Gastrocnemius medialis (tissue), 4 donors: ENCODE measurements at regions not wholly inside any gene's neighbourhood (a gene's known extent, or its start where the extent isn't known, plus 50 kb on each side); places are given as distances from the start of the nearest gene placed in this dataset.

ENCODE experiments used
- ATAC-seq, 2 donors: fragments of 150-250 bp; one replicate each; pipeline ENCODE4 v1.9.1; 2016
- DNase-seq, 2 donors: peaks; one replicate each; pipeline ENCODE4 v3.0.0-alpha.2; 2019
- H3K27ac ChIP-seq, 4 donors: fragments of 200-600 bp; sonication (generic); 1 replicate in 1 of 4; 2 replicates in 3 of 4; pipeline ENCODE4 v1.5.1; 2016 to 2018; ENCODE audit warnings: mild to moderate bottlenecking in 2 of 4, moderate library complexity in 1 of 4
- H3K27me3 ChIP-seq, 3 donors: fragments of 200-600 bp; sonication (generic) in 2 of 3; 1 replicate in 1 of 3; 2 replicates in 2 of 3; pipeline versions ENCODE4 v1.5.1 to v1.6.0; 2016 to 2019; ENCODE audit warnings: mild to moderate bottlenecking in 1 of 3, moderate library complexity in 1 of 3
- H3K36me3 ChIP-seq, 2 donors: fragments of 200-600 bp; sonication (generic) in 1 of 2; one replicate each; pipeline ENCODE4 v1.5.1; 2017 to 2018
- H3K4me1 ChIP-seq, 2 donors: fragments of 200-600 bp; sonication (generic) in 1 of 2; one replicate each; pipeline ENCODE4 v1.5.1; 2016 to 2017; ENCODE audit warnings: mild to moderate bottlenecking in 2 of 2
- H3K4me3 ChIP-seq, 4 donors: fragments of 200-600 bp; sonication (generic) in 3 of 4; 1 replicate in 1 of 4; 2 replicates in 3 of 4; pipeline ENCODE4 v1.5.1; 2016 to 2019; ENCODE audit warnings: mild to moderate bottlenecking in 2 of 4
- H3K9me3 ChIP-seq, 3 donors: fragments of 200-600 bp; sonication (generic) in 2 of 3; 1 replicate in 1 of 3; 2 replicates in 2 of 3; pipeline ENCODE4 v1.5.1; 2016 to 2019
- CTCF ChIP-seq, 5 experiments: fragments of 450-650 bp in 3 of 5; fragments of 200-600 bp in 2 of 5; sonication (generic) in 2 of 5; IDR thresholded peaks in 4 of 5; conservative IDR thresholded peaks in 1 of 5; 1 replicate in 4 of 5; 2 replicates in 1 of 5; pipeline ENCODE4 v1.5.1; 2016 to 2019; ENCODE audit warnings: antibody characterized with exemption in 5 of 5, mild to moderate bottlenecking in 3 of 5, moderate library complexity in 3 of 5
- POLR2A ChIP-seq, 2 donors: fragments of 450-650 bp; IDR thresholded peaks; one replicate each; pipeline ENCODE4 v1.6.1; 2017; ENCODE audit warnings: antibody characterized with exemption in 2 of 2, mild to moderate bottlenecking in 2 of 2, moderate library complexity in 2 of 2
- in situ Hi-C, 4 donors: fragments of 200-750 bp; cut with MboI; loops; one replicate each; pipeline versions ENCODE4 v1.15.0 to v1.8.0; 2017; ENCODE audit warnings: low sequenced_read_pairs in 4 of 4
- intact Hi-C: fragments of 100-400 bp; cut with DNase I; formaldehyde crosslinking; loops from one replicate; pipeline ENCODE4 v1.15.1; 2023; ENCODE audit warnings: low total_unique reads

- in situ Hi-C loops, result no loop called here
- Histone ChIP-seq H3K9me3 (no peaks in the 10 kb centered on the region), H3K27me3 (no peaks in the 10 kb centered on the region), H3K36me3 (no peaks in the 10 kb centered on the region), H3K4me1 (no peaks in the 10 kb centered on the region), H3K4me3 (no peak overlapping the region), H3K27ac (no peak overlapping the region)
- no peak for DNase-seq
- intact Hi-C loops, result no loop called here
- no peak for ATAC-seq
- TF ChIP-seq POLR2A (IDR thresholded peaks at IDR 0.05), result no peak
- TF ChIP-seq CTCF (IDR thresholded peaks at IDR 0.05 in 4 of 5, conservative IDR thresholded peaks at IDR 0.05 in 1 of 5), result no peak
These were observed 100.3 kb upstream of the MBOAT2 start for GRCh38 chr2:9103663-9104277.

- intact Hi-C loops, result no loop called here
- Histone ChIP-seq H3K4me3 (no peak overlapping the region), H3K9me3 (no peaks in the 10 kb centered on the region), H3K27ac (no peak overlapping the region), H3K27me3 (no peaks in the 10 kb centered on the region), H3K36me3 (no peaks in the 10 kb centered on the region), H3K4me1 (no peaks in the 10 kb centered on the region)
- DNase-seq (no peak), ATAC-seq (no peak)
- in situ Hi-C loops, result no loop called here
- TF ChIP-seq POLR2A (IDR thresholded peaks at IDR 0.05), result no peak
- no peak for TF ChIP-seq CTCF (IDR thresholded peaks at IDR 0.05 in 4 of 5, conservative IDR thresholded peaks at IDR 0.05 in 1 of 5)
These were observed 99.6 kb upstream of the MBOAT2 start for GRCh38 chr2:9102861-9103662.

- TF ChIP-seq POLR2A (IDR thresholded peaks at IDR 0.05) (no peak), CTCF (IDR thresholded peaks at IDR 0.05 in 4 of 5, conservative IDR thresholded peaks at IDR 0.05 in 1 of 5) (no peak)
- DNase-seq (no peak), ATAC-seq (no peak)
- H3K27ac ChIP-seq, result no peak overlapping the region
- H3K36me3 ChIP-seq, result no peaks in the 10 kb centered on the region
- no peaks in the 10 kb centered on the region for H3K9me3 ChIP-seq
- no peaks in the 10 kb centered on the region for H3K4me1 ChIP-seq
- in situ Hi-C loops, result no loop called here
- no peak overlapping the region for H3K4me3 ChIP-seq
- intact Hi-C loops, result no loop called here
- H3K27me3 ChIP-seq, result no peaks in the 10 kb centered on the region
These were observed 98.4 kb upstream of the MBOAT2 start for GRCh38 chr2:9101763-9102425.

- TF ChIP-seq CTCF (IDR thresholded peaks at IDR 0.05 in 4 of 5, conservative IDR thresholded peaks at IDR 0.05 in 1 of 5) (no peak), POLR2A (IDR thresholded peaks at IDR 0.05) (no peak)
- intact Hi-C loops, result no loop called here
These were observed 96.8 kb upstream of the MBOAT2 start for GRCh38 chr2:9100080-9100876.

More at GRCh38 chr2:9100080-9100876, 96.8 kb upstream of the MBOAT2 start:
- Histone ChIP-seq H3K36me3 (no peaks in the 10 kb centered on the region), H3K4me1 (no peaks in the 10 kb centered on the region), H3K9me3 (no peaks in the 10 kb centered on the region), H3K27ac (no peak overlapping the region), H3K27me3 (no peaks in the 10 kb centered on the region), H3K4me3 (no peak overlapping the region)
- ATAC-seq, result no peak
- in situ Hi-C loops, result no loop called here
- DNase-seq, result no peak
